Endodermal cell (in vitro differentiated cells): ENCODE measurements at regions not wholly inside any gene's neighbourhood (a gene's known extent, or its start where the extent isn't known, plus 50 kb on each side); places are given as distances from the start of the nearest gene placed in this dataset.

ENCODE experiments used
- DNase-seq: peaks from one replicate; pipeline ENCODE4 v3.0.0-alpha.2; 2017
- H3K27ac ChIP-seq: 2 replicates; pipeline ENCODE4 v1.5.1; 2013; ENCODE audit warnings: mild to moderate bottlenecking, low read depth, low read length, moderate library complexity
- H3K27me3 ChIP-seq: 2 replicates; pipeline ENCODE4 v1.6.1; 2013; ENCODE audit warnings: mild to moderate bottlenecking, low read length, moderate library complexity; ENCODE audit not compliant: insufficient read depth, control insufficient read depth, poor library complexity, severe bottlenecking
- H3K36me3 ChIP-seq: 2 replicates; pipeline ENCODE4 v1.7.0; 2013; ENCODE audit warnings: mild to moderate bottlenecking, low read length, moderate library complexity; ENCODE audit not compliant: control insufficient read depth, insufficient read depth
- H3K4me1 ChIP-seq: one replicate; pipeline ENCODE4 v1.7.0; 2013; ENCODE audit warnings: low read length; ENCODE audit not compliant: control insufficient read depth, insufficient read depth
- H3K4me3 ChIP-seq: 2 replicates; pipeline ENCODE4 v1.5.1; 2013; ENCODE audit warnings: mild to moderate bottlenecking, low read length, moderate library complexity
- H3K9ac ChIP-seq: 2 replicates; pipeline ENCODE4 v1.6.1; 2013; ENCODE audit warnings: mild to moderate bottlenecking, low read length, moderate library complexity; ENCODE audit not compliant: poor library complexity, severe bottlenecking; ENCODE audit errors: extremely low read depth
- H3K9me3 ChIP-seq: 2 replicates; pipeline ENCODE4 v1.6.1; 2013; ENCODE audit warnings: mild to moderate bottlenecking, low read length, moderate library complexity; ENCODE audit not compliant: control insufficient read depth
- H3K27ac Mint-ChIP-seq: 2 replicates; pipeline ENCODE4 v1.8.0; 2020; ENCODE audit warnings: mixed read lengths
- H3K27me3 Mint-ChIP-seq: 2 replicates; pipeline ENCODE4 v1.8.0; 2021; ENCODE audit warnings: mild to moderate bottlenecking, mixed read lengths; ENCODE audit not compliant: insufficient read depth
- H3K36me3 Mint-ChIP-seq: 2 replicates; pipeline ENCODE4 v1.8.0; 2020; ENCODE audit warnings: low read depth, mixed read lengths
- H3K4me1 Mint-ChIP-seq: 2 replicates; pipeline ENCODE4 v1.8.0; 2020; ENCODE audit warnings: mixed read lengths
- H3K4me3 Mint-ChIP-seq: 2 replicates; pipeline ENCODE4 v1.8.0; 2020; ENCODE audit warnings: mild to moderate bottlenecking, moderate library complexity, mixed read lengths
- H3K9me3 Mint-ChIP-seq: 2 replicates; pipeline ENCODE4 v1.8.0; 2020; ENCODE audit warnings: mild to moderate bottlenecking, mixed read lengths
- CTCF ChIP-seq: fragments of 200-600 bp; sonication (generic); conservative IDR thresholded peaks from 2 replicates; pipeline ENCODE4 v1.5.0; 2021; ENCODE audit warnings: antibody characterized with exemption, mild to moderate bottlenecking
- WGBS, 2 experiments: methylation state at CpG; one replicate each; pipeline versions ENCODE4 v1.1.5 to v1.1.7; 2013; ENCODE audit warnings: missing lambda C conversion rate in 2 of 2, mixed read lengths in 1 of 2; ENCODE audit not compliant: insufficient coverage in 1 of 2, insufficient read length in 1 of 2; 5-methylcytosine and 5-hydroxymethylcytosine counted together

GRCh38 chr2:217379807-217380206, 519.9 kb upstream of the TNP1 start:
- TF ChIP-seq CTCF, result no peak
- no peak for DNase-seq
- Histone ChIP-seq H3K27me3 (no peaks in the 10 kb centered on the region), H3K4me1 (no peaks in the 10 kb centered on the region), H3K27ac (no peak overlapping the region), H3K36me3 (no peaks in the 10 kb centered on the region), H3K9me3 (peaks cover 12% of the 10 kb centered on the region), H3K4me3 (no peak overlapping the region), H3K9ac (no peak overlapping the region)
- Mint-ChIP-seq H3K27ac (no peak overlapping the region), H3K27me3 (peaks cover 41% of the 10 kb centered on the region), H3K4me3 (no peak overlapping the region), H3K36me3 (peaks cover 2% of the 10 kb centered on the region), H3K4me1 (no peaks in the 10 kb centered on the region), H3K9me3 (peaks cover 13% of the 10 kb centered on the region)
- WGBS, 2 experiments, result 96 to 100% methylated on average over 2 to 6 of the region's 6 CpGs

GRCh38 chr2:217372794-217373193, 512.9 kb upstream of the TNP1 start:
- Histone ChIP-seq H3K4me3 (no peak overlapping the region), H3K4me1 (peaks cover 16% of the 10 kb centered on the region), H3K36me3 (no peaks in the 10 kb centered on the region), H3K27ac (no peak overlapping the region), H3K27me3 (no peaks in the 10 kb centered on the region), H3K9me3 (no peaks in the 10 kb centered on the region), H3K9ac (no peak overlapping the region)
- Mint-ChIP-seq H3K4me3 (no peak overlapping the region), H3K9me3 (peaks cover 4% of the 10 kb centered on the region), H3K36me3 (no peaks in the 10 kb centered on the region), H3K4me1 (peaks cover 39% of the 10 kb centered on the region), H3K27me3 (peaks cover 9% of the 10 kb centered on the region), H3K27ac (no peak overlapping the region)
- TF ChIP-seq CTCF, result no peak
- DNase-seq, result no peak
- 83 to 94% methylated on average over 2 of the region's 2 CpGs for WGBS, 2 experiments

GRCh38 chr2:217371781-217372213, 511.9 kb upstream of the TNP1 start:
- Histone ChIP-seq H3K27ac (no peak overlapping the region), H3K4me1 (peaks cover 22% of the 10 kb centered on the region), H3K9ac (no peak overlapping the region), H3K36me3 (no peaks in the 10 kb centered on the region), H3K9me3 (no peaks in the 10 kb centered on the region), H3K27me3 (no peaks in the 10 kb centered on the region), H3K4me3 (no peak overlapping the region)
- no peaks in the 10 kb centered on the region for H3K36me3 Mint-ChIP-seq
- peak; percentile 85 for DNase-seq
- peak overlapping the region; percentile 76 for H3K27ac Mint-ChIP-seq
- peak overlapping the region; percentile 2 for H3K4me3 Mint-ChIP-seq
- 63 to 76% methylated on average over 7 to 9 of the region's 9 CpGs for WGBS, 2 experiments
- no peaks in the 10 kb centered on the region for H3K9me3 Mint-ChIP-seq
- peaks cover 39% of the 10 kb centered on the region for H3K4me1 Mint-ChIP-seq
- H3K27me3 Mint-ChIP-seq, result peaks cover 8% of the 10 kb centered on the region
- no peak for TF ChIP-seq CTCF
